Upper lobe of left lung (tissue), 6 donors: ENCODE measurements at regions not wholly inside any gene's neighbourhood (a gene's known extent, or its start where the extent isn't known, plus 50 kb on each side); places are given as distances from the start of the nearest gene placed in this dataset.

Experiments used
- ATAC-seq, 2 donors: fragments of 200-7000 bp; cut with Tn5 transposase; one replicate each; pipeline ENCODE4 v1.9.1; 2022; ENCODE audit warnings: mild to moderate bottlenecking in 2 of 2, moderate library complexity in 2 of 2; ENCODE audit not compliant: low FRiP score in 2 of 2
- DNase-seq, 2 donors: peaks; one replicate each; pipeline ENCODE4 v3.0.0-alpha.2; 2019 to 2020
- H3K27ac ChIP-seq, 4 donors: fragments of 200-600 bp; sonication (generic); one replicate each; pipeline ENCODE4 v1.5.1; 2016 to 2019
- H3K27me3 ChIP-seq, 4 donors: fragments of 200-600 bp; sonication (generic); one replicate each; pipeline ENCODE4 v1.5.1; 2017 to 2019
- H3K36me3 ChIP-seq, 4 donors: fragments of 200-600 bp; sonication (generic); one replicate each; pipeline ENCODE4 v1.5.1; 2016 to 2019
- H3K4me1 ChIP-seq, 4 donors: fragments of 200-600 bp; sonication (generic); one replicate each; pipeline ENCODE4 v1.5.1; 2018 to 2019
- H3K4me3 ChIP-seq, 4 donors: fragments of 200-600 bp; sonication (generic); one replicate each; pipeline ENCODE4 v1.5.1; 2017 to 2019; ENCODE audit warnings: mild to moderate bottlenecking in 2 of 4, moderate library complexity in 1 of 4
- H3K9me3 ChIP-seq, 4 donors: fragments of 200-600 bp; sonication (generic); one replicate each; pipeline ENCODE4 v1.5.1; 2018 to 2019
- CTCF ChIP-seq, 6 experiments: fragments of 450-650 bp in 4 of 6; fragments of 200-600 bp in 2 of 6; sonication (generic) in 2 of 6; IDR thresholded peaks; one replicate each; pipeline ENCODE4 v1.5.1; 2016 to 2019; ENCODE audit warnings: antibody characterized with exemption in 6 of 6
- EP300 ChIP-seq, 4 donors: sonication (generic); formaldehyde crosslinking; IDR thresholded peaks; one replicate each; pipeline ENCODE4 v1.5.1; 2017; ENCODE audit warnings: antibody characterized with exemption in 4 of 4, control low read depth in 2 of 4
- POLR2A ChIP-seq, 4 donors: fragments of 450-650 bp; IDR thresholded peaks; one replicate each; pipeline ENCODE4 v1.5.1; 2016 to 2017; ENCODE audit warnings: antibody characterized with exemption in 4 of 4, mild to moderate bottlenecking in 2 of 4
- POLR2AphosphoS5 ChIP-seq, 2 donors: sonication (generic); formaldehyde crosslinking; IDR thresholded peaks; one replicate each; pipeline ENCODE4 v1.5.1; 2017; ENCODE audit warnings: antibody characterized with exemption in 2 of 2
- WGBS, 2 donors: methylation state at CpG; one replicate each; pipeline ENCODE4 v1.1.5; 2017 to 2018; 5-methylcytosine and 5-hydroxymethylcytosine counted together
- donor health status: DM: no; HTN: no; CAD: no; lungs with moderate emphysema.
- donor health status: DM: no; HTN: yes; CAD: no; lungs with severe emphysema.

DNA sequence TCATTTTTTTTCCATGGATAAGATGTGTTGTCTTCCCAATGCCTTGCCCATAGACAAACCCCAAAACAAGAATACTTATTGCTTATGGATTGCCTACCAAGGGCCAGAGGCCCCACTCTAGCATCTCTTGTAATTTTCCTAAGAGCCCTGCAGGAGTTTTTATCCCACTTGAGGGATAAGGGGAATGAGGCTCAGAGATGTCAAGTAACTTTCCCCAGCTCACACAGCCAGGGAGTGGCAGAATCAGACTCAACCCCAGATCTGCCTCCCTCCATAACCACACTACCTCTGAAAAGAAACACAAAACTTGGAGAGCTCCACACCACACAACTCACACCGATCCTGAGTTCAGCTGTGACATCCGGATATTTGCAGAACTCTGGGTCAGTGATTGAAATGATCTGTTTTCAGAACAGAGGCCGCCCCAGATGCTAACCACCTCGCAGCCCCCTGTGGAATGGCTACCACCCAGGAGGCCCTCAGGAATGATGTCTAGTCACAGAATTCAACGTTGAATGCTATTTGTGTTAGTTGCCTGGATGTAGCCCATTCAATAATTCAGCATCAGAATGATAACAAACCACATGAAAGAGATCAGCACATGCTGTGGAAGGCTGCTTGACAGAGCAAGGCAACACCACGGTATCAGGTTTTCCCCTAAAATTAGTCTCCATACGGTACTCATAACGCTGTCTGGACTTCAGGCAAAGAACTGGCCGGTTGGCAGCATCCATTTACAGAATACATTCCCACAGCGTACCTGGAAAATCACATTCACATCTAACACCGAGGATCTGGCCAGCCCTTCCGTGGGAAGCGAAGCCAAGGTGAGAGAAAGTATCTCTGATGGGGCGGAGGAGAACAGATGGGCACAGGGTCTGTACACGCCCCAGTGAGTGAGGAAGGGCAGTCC is 231.9 kb downstream of the TOMM20 start:
- Histone ChIP-seq H3K4me3 (no peak overlapping the region), H3K36me3 (no peaks in the 10 kb centered on the region), H3K27ac (no peak overlapping the region), H3K4me1 (peaks cover 24 to 35% (median 32%) of the 10 kb centered on the region in 4 donors), H3K27me3 (no peaks in the 10 kb centered on the region), H3K9me3 (no peaks in the 10 kb centered on the region)
- WGBS, 2 donors: 92 to 94% methylated on average over 14 to 15 of the region's 15 CpGs
- DNase-seq (no peak), ATAC-seq (no peak)
- TF ChIP-seq EP300 (IDR thresholded peaks at IDR 0.05) (no peak), POLR2A (IDR thresholded peaks at IDR 0.05) (no peak), POLR2AphosphoS5 (IDR thresholded peaks at IDR 0.05) (no peak)

GRCh38 chr1:234893725-234894630 is 234.7 kb downstream of the TOMM20 start:
- Histone ChIP-seq H3K27ac (peak overlapping the region in 2 of 4 donors; percentile 9 to 52), H3K27me3 (no peaks in the 10 kb centered on the region), H3K4me3 (no peak overlapping the region), H3K4me1 (peaks cover 15 to 26% (median 23%) of the 10 kb centered on the region in 4 donors), H3K9me3 (no peaks in the 10 kb centered on the region), H3K36me3 (no peaks in the 10 kb centered on the region)
- 60 to 62% methylated on average over 11 of the region's 11 CpGs for WGBS, 2 donors
- ATAC-seq: no peak
- no peak for DNase-seq
- no peak for TF ChIP-seq CTCF (IDR thresholded peaks at IDR 0.05)
- TF ChIP-seq POLR2AphosphoS5 (IDR thresholded peaks at IDR 0.05): no peak
- no peak for TF ChIP-seq EP300 (IDR thresholded peaks at IDR 0.05)
- TF ChIP-seq POLR2A (IDR thresholded peaks at IDR 0.05): no peak

DNA sequence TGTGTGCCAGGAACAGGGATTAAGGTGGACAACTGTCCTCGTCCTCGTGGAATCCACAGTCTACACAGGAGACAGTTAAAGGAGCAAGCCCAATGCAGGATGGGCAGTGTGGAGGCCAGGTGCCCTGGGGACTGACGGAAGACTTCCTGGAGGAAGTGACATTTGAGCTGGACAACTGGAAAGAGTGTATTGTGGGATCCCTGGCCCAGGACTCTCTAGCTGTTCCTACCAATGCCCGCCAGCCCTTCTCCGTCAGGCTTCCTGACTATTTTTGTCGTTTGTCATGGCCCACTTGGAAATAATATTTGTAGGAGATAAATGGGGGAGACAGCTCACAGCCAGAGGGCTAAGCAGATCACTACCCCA is 235.3 kb downstream of the TOMM20 start:
- ATAC-seq (no peak), DNase-seq (no peak)
- TF ChIP-seq POLR2AphosphoS5 (IDR thresholded peaks at IDR 0.05): no peak
- TF ChIP-seq CTCF (IDR thresholded peaks at IDR 0.05): no peak
- no peak for TF ChIP-seq EP300 (IDR thresholded peaks at IDR 0.05)
- no peak for TF ChIP-seq POLR2A (IDR thresholded peaks at IDR 0.05)
- Histone ChIP-seq H3K9me3 (no peaks in the 10 kb centered on the region), H3K27me3 (no peaks in the 10 kb centered on the region), H3K36me3 (no peaks in the 10 kb centered on the region), H3K4me3 (no peak overlapping the region), H3K4me1 (peaks cover 10 to 20% (median 17%) of the 10 kb centered on the region in 4 donors), H3K27ac (peak overlapping the region in 1 of 4 donors; percentile 52)
- WGBS, 2 donors: 91 to 94% methylated on average over 6 of the region's 6 CpGs

DNA sequence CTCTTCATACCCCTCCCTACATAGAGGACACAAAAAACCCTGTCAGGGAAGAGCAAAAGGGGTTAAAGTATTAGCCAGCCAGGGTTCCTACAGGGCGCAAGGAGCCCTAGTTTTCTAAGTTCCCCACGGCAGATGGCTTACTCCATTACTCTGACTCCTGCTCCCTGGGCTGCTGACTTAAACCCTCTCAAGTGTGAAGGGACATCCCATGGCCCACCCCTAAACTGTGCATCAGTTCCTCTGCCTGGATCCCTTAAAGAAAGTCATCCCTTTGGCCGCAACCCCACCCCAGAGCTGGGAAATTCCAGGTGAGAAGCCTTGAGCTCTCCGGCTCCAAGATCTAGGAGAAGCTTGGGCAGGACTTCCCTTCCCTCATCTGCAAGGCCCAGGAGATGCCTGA is 236.0 kb downstream of the TOMM20 start:
- Histone ChIP-seq H3K27me3 (no peaks in the 10 kb centered on the region), H3K4me1 (peaks cover 10 to 16% (median 14%) of the 10 kb centered on the region in 4 donors), H3K36me3 (no peaks in the 10 kb centered on the region), H3K4me3 (no peak overlapping the region), H3K9me3 (no peaks in the 10 kb centered on the region), H3K27ac (no peak overlapping the region)
- TF ChIP-seq EP300 (IDR thresholded peaks at IDR 0.05) (no peak), CTCF (IDR thresholded peaks at IDR 0.05) (no peak), POLR2AphosphoS5 (IDR thresholded peaks at IDR 0.05) (no peak), POLR2A (IDR thresholded peaks at IDR 0.05) (no peak)
- DNase-seq: no peak
- no peak for ATAC-seq
- 91 to 94% methylated on average over 3 to 4 of the region's 4 CpGs for WGBS, 2 donors

DNA sequence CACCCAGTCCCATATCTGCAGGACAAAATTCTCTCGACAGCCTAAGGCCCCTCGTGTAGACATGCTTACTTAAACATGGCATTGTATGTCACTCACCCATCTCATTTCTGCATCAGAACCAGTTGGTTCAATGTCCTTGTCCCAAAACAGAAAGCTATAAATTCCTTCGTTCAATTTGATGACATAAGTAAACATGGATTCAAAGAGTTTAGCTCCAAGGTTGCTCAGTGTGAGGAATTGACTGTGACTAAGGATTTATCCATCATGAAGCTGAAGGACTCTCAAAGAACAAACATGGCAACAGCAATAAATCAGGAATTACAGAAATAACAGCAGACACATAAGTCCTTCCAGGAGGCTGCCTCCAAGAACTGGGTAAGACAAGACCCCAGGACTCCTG is 237.2 kb downstream of the TOMM20 start:
- Histone ChIP-seq H3K27ac (no peak overlapping the region), H3K27me3 (no peaks in the 10 kb centered on the region), H3K36me3 (no peaks in the 10 kb centered on the region), H3K4me3 (no peak overlapping the region), H3K4me1 (peaks cover 10 to 21% (median 16%) of the 10 kb centered on the region in 4 donors), H3K9me3 (no peaks in the 10 kb centered on the region)
- ATAC-seq (no peak), DNase-seq (no peak)
- no peak for TF ChIP-seq POLR2A (IDR thresholded peaks at IDR 0.05)
- TF ChIP-seq CTCF (IDR thresholded peaks at IDR 0.05): no peak
- no peak for TF ChIP-seq EP300 (IDR thresholded peaks at IDR 0.05)
- TF ChIP-seq POLR2AphosphoS5 (IDR thresholded peaks at IDR 0.05): no peak
- WGBS, 2 donors: 76 to 82% methylated on average over 3 of the region's 3 CpGs
